Osteocyte (in vitro differentiated cells): ENCODE measurements at regions not wholly inside any gene's neighbourhood (a gene's known extent, or its start where the extent isn't known, plus 50 kb on each side); places are given as distances from the start of the nearest gene placed in this dataset.
A peak's percentile ranks its signal among the peaks of the same experiment; 100 is the strongest.
"Not testable (repeated sequence)": the region's sequence is repeated elsewhere in the genome, so short reads cannot be mapped to it uniquely, and the experiment has no call there.

Experiments used
- DNase-seq: peaks from one replicate; pipeline ENCODE4 v3.0.0; 2021; ENCODE audit warnings: mixed read lengths; ENCODE audit not compliant: unreplicated experiment; ENCODE audit errors: extremely low spot score
- H3K27ac Mint-ChIP-seq: one replicate; pipeline ENCODE4 v1.8.0; 2021; ENCODE audit warnings: mild to moderate bottlenecking, mixed read lengths; ENCODE audit not compliant: unreplicated experiment
- H3K27me3 Mint-ChIP-seq: one replicate; pipeline ENCODE4 v1.8.0; 2021; ENCODE audit warnings: mixed read lengths; ENCODE audit not compliant: unreplicated experiment
- H3K36me3 Mint-ChIP-seq: one replicate; pipeline ENCODE4 v1.8.0; 2021; ENCODE audit warnings: mixed read lengths; ENCODE audit not compliant: unreplicated experiment
- H3K4me1 Mint-ChIP-seq: one replicate; pipeline ENCODE4 v1.8.0; 2021; ENCODE audit warnings: mixed read lengths; ENCODE audit not compliant: unreplicated experiment
- H3K4me3 Mint-ChIP-seq: one replicate; pipeline ENCODE4 v1.8.0; 2021; ENCODE audit warnings: mild to moderate bottlenecking, moderate library complexity, mixed read lengths; ENCODE audit not compliant: unreplicated experiment
- H3K9me3 Mint-ChIP-seq: one replicate; pipeline ENCODE4 v1.8.0; 2021; ENCODE audit warnings: mixed read lengths; ENCODE audit not compliant: unreplicated experiment

- not testable (repeated sequence) for H3K27ac Mint-ChIP-seq, H3K36me3 Mint-ChIP-seq, H3K4me3 Mint-ChIP-seq, H3K27me3 Mint-ChIP-seq, H3K4me1 Mint-ChIP-seq, H3K9me3 Mint-ChIP-seq
- peak; percentile 32 for DNase-seq
Observed at GRCh38 chr16:21422824-21423223, 144.7 kb upstream of the CRYM start.

DNA sequence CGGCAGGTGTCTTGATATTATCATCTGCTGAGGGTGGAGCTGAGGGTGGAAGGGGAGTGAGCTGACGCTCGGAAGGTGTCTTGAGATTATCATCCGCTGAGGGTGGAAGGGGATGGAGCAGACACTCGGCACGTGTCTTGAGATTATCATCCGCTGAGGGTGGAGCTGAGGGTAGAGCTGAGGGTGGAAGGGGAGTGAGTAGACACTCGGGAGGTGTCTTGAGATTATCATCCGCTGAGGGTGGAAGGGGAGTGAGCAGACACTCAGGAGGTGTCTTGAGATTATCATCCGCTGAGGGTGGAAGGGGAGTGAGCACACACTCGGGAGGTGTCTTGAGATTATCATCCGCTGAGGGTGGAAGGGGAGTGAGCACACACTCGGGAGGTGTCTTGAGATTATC lies 126.6 kb upstream of the CRYM start:
- not testable (repeated sequence) for H3K4me3 Mint-ChIP-seq, H3K4me1 Mint-ChIP-seq, H3K36me3 Mint-ChIP-seq, H3K9me3 Mint-ChIP-seq, H3K27me3 Mint-ChIP-seq, H3K27ac Mint-ChIP-seq
- peak; percentile 21 for DNase-seq

DNA sequence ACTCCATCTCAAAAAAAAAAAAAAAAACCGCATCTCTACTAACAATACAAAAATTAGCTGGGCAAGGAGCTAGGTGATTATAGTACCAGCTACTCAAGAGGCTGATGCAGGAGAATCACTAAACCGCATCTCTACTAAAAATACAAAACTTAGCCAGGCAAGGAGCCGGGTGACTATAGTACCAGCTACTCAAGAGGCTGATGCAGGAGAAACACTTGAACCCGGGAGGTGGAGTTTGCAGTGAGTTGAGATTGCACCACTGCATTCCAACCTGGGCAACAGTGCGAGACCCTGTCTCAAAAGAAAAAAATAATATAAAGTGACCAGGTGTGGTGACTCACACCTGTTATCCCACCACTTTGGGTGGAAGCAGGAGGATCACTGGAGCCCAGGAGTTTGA lies 119.8 kb upstream of the CRYM start:
- H3K9me3 Mint-ChIP-seq, H3K4me3 Mint-ChIP-seq, H3K27ac Mint-ChIP-seq, DNase-seq, H3K4me1 Mint-ChIP-seq, H3K27me3 Mint-ChIP-seq, H3K36me3 Mint-ChIP-seq: not testable (repeated sequence)

GRCh38 chr16:21396545-21396944 lies 118.5 kb upstream of the CRYM start:
- H3K4me3 Mint-ChIP-seq, H3K36me3 Mint-ChIP-seq, H3K4me1 Mint-ChIP-seq, H3K9me3 Mint-ChIP-seq, DNase-seq, H3K27me3 Mint-ChIP-seq, H3K27ac Mint-ChIP-seq: not testable (repeated sequence)

GRCh38 chr16:21390634-21391033 lies 112.5 kb upstream of the CRYM start:
- H3K27ac Mint-ChIP-seq, DNase-seq, H3K4me1 Mint-ChIP-seq, H3K36me3 Mint-ChIP-seq, H3K9me3 Mint-ChIP-seq, H3K4me3 Mint-ChIP-seq, H3K27me3 Mint-ChIP-seq: not testable (repeated sequence)

DNA sequence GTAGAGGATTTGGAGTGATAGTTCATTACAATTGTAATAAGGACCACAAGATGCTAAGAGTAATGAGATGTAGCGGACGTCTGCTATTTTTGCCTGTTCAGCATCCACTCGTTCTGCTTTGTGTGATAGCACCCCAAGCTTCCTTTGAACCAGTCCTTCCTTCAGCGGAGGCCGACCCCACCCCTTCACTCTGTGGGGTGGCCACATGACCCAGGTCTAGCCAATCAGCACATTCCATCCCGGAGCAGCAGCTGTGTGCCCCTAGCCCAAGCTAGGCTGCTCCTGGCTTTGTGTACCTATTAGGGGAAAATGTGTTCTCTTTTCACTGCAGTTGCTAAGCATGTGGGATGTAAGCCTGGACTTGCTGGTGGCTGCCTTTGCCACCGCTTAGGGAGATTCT lies 111.8 kb upstream of the CRYM start:
- H3K27ac Mint-ChIP-seq, H3K27me3 Mint-ChIP-seq, DNase-seq, H3K36me3 Mint-ChIP-seq, H3K9me3 Mint-ChIP-seq, H3K4me1 Mint-ChIP-seq, H3K4me3 Mint-ChIP-seq: not testable (repeated sequence)

GRCh38 chr16:21387757-21388156 lies 109.7 kb upstream of the CRYM start:
- not testable (repeated sequence) for H3K27me3 Mint-ChIP-seq, H3K9me3 Mint-ChIP-seq, H3K27ac Mint-ChIP-seq, DNase-seq, H3K4me3 Mint-ChIP-seq, H3K4me1 Mint-ChIP-seq, H3K36me3 Mint-ChIP-seq

GRCh38 chr16:21386201-21386915 lies 108.3 kb upstream of the CRYM start:
- not testable (repeated sequence) for DNase-seq, H3K4me1 Mint-ChIP-seq, H3K4me3 Mint-ChIP-seq, H3K36me3 Mint-ChIP-seq, H3K9me3 Mint-ChIP-seq, H3K27ac Mint-ChIP-seq, H3K27me3 Mint-ChIP-seq

- H3K9me3 Mint-ChIP-seq, H3K4me3 Mint-ChIP-seq, DNase-seq, H3K36me3 Mint-ChIP-seq, H3K4me1 Mint-ChIP-seq, H3K27me3 Mint-ChIP-seq, H3K27ac Mint-ChIP-seq: not testable (repeated sequence)
Observed at GRCh38 chr16:21383682-21384081, 105.6 kb upstream of the CRYM start.

GRCh38 chr16:21379645-21380044 lies 101.6 kb upstream of the CRYM start:
- DNase-seq, H3K4me3 Mint-ChIP-seq, H3K9me3 Mint-ChIP-seq, H3K4me1 Mint-ChIP-seq, H3K36me3 Mint-ChIP-seq, H3K27me3 Mint-ChIP-seq, H3K27ac Mint-ChIP-seq: not testable (repeated sequence)

DNA sequence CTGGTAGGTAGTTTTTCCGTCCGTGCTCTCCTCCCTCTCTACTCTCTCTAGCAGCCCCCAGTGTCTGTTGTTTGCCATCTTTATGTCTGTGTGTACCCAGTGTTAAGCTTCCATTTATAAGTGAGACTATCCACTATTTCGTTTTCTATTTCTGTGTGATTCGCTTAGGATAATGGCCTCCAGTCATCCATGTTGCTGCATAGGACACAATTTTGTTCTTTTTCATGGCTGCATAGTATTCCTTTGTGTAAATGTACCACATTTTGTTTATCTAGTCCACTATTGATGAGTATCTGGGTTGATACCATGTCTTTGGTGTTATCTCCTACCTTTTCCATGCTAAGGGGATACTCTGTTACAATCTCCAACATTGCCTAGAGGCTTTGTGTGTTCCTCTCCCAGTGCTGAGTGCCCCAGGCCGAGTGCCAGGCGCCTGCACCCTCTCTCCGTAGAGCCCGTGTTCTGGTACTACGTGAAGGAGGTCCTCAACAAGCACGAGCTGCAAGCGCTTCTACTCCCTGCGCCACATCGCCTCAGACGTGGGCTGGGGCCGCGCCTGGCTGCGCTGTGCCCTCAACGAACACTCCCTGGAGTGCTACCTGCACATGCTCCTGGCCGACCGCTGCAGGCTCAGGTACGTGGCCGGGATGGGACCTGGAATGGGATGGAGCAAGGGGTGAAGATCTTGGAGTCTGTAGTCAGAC lies 98.3 kb upstream of the CRYM start:
- DNase-seq, H3K4me3 Mint-ChIP-seq, H3K36me3 Mint-ChIP-seq, H3K9me3 Mint-ChIP-seq, H3K4me1 Mint-ChIP-seq, H3K27me3 Mint-ChIP-seq, H3K27ac Mint-ChIP-seq: not testable (repeated sequence)

- not testable (repeated sequence) for H3K36me3 Mint-ChIP-seq, H3K27me3 Mint-ChIP-seq, H3K9me3 Mint-ChIP-seq, H3K4me3 Mint-ChIP-seq, H3K4me1 Mint-ChIP-seq, H3K27ac Mint-ChIP-seq, DNase-seq
Observed at GRCh38 chr16:21375334-21375733, 97.2 kb upstream of the CRYM start.
